HG02943 (cell line): ENCODE measurements at regions not wholly inside any gene's neighbourhood (a gene's known extent, or its start where the extent isn't known, plus 50 kb on each side); places are given as distances from the start of the nearest gene placed in this dataset.
"Not testable (repeated sequence)": the region's sequence is repeated elsewhere in the genome, so short reads cannot be mapped to it uniquely, and the experiment has no call there.

Experiments
- ATAC-seq: cut with Tn5 transposase; IDR thresholded peaks from one replicate; pipeline ENCODE4 v1.9.1; 2021; ENCODE audit warnings: mild to moderate bottlenecking, low read depth, moderate library complexity; ENCODE audit not compliant: unreplicated experiment

- not testable (repeated sequence) for ATAC-seq
Observed at GRCh38 chr7:19549246-19549645, 159.6 kb downstream of the POLR1F start.

- ATAC-seq = no peak
Observed at GRCh38 chr7:19537942-19538401, 170.9 kb downstream of the POLR1F start.

- ATAC-seq = no peak
Observed at GRCh38 chr7:19533266-19533665, 175.6 kb downstream of the POLR1F start.

- no peak for ATAC-seq
Observed at GRCh38 chr7:19530852-19531251, 178.0 kb downstream of the POLR1F start.

GRCh38 chr7:19530261-19530660 is 178.6 kb downstream of the POLR1F start:
- no peak for ATAC-seq

- ATAC-seq = no peak
Observed at GRCh38 chr7:19526639-19527038, 182.2 kb downstream of the POLR1F start.

- no peak for ATAC-seq
Observed at GRCh38 chr7:19522486-19522885, 186.4 kb downstream of the POLR1F start.

GRCh38 chr7:19520392-19520791 is 188.4 kb downstream of the POLR1F start:
- no peak for ATAC-seq

GRCh38 chr7:19519443-19520021 is 189.3 kb downstream of the POLR1F start:
- no peak for ATAC-seq

GRCh38 chr7:19517546-19517945 is 191.3 kb downstream of the POLR1F start:
- ATAC-seq = not testable (repeated sequence)

- ATAC-seq = no peak
Observed at GRCh38 chr7:19508821-19509220, 200.0 kb downstream of the POLR1F start.

- ATAC-seq = no peak
Observed at GRCh38 chr7:19508124-19508523, 200.7 kb downstream of the POLR1F start.

- ATAC-seq = peak; percentile 63
Observed at GRCh38 chr7:19491821-19492452, 216.9 kb downstream of the POLR1F start.

GRCh38 chr7:19491371-19491770 is 217.5 kb downstream of the POLR1F start:
- no peak for ATAC-seq

GRCh38 chr7:19489162-19489820 is 219.5 kb downstream of the POLR1F start:
- ATAC-seq = no peak

GRCh38 chr7:19488056-19488455 is 220.8 kb downstream of the POLR1F start:
- ATAC-seq = no peak

GRCh38 chr7:19482628-19483027 is 226.2 kb downstream of the POLR1F start:
- no peak for ATAC-seq

GRCh38 chr7:19480383-19480782 is 228.5 kb downstream of the POLR1F start:
- ATAC-seq = no peak

GRCh38 chr7:19470031-19470430 is 238.8 kb downstream of the POLR1F start:
- no peak for ATAC-seq

- no peak for ATAC-seq
Observed at GRCh38 chr7:19465861-19466260, 243.0 kb downstream of the POLR1F start.

GRCh38 chr7:19464751-19465150 is 244.1 kb downstream of the POLR1F start:
- no peak for ATAC-seq

- no peak for ATAC-seq
Observed at GRCh38 chr7:19464241-19464640, 244.6 kb downstream of the POLR1F start.
